GM18868 (cell line): ENCODE measurements at regions not wholly inside any gene's neighbourhood (a gene's known extent, or its start where the extent isn't known, plus 50 kb on each side); places are given as distances from the start of the nearest gene placed in this dataset.

Source experiments
- ATAC-seq: cut with Tn5 transposase; IDR thresholded peaks from one replicate; pipeline ENCODE4 v1.9.1; 2021; ENCODE audit warnings: mild to moderate bottlenecking, moderate library complexity; ENCODE audit not compliant: unreplicated experiment

DNA sequence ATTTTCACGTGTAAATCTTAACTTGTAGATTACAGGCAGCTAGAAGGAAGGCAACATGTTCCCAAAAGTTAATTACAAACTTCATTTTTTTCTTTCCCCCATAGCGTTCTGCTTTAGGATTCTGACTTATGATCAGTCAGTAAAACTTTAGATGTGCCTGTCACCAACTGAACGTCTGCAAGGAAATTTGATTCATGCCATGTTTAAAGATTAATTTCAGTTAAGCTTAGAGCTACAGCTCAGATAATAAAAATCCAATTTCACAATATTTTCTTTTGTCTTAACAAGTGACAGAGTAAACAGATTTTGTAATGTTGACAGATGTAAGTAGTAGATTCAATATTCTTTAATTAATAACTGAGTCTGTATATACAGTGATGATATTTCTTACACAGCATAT is 253.1 kb downstream of the NFKBIZ start:
- ATAC-seq: no peak

DNA sequence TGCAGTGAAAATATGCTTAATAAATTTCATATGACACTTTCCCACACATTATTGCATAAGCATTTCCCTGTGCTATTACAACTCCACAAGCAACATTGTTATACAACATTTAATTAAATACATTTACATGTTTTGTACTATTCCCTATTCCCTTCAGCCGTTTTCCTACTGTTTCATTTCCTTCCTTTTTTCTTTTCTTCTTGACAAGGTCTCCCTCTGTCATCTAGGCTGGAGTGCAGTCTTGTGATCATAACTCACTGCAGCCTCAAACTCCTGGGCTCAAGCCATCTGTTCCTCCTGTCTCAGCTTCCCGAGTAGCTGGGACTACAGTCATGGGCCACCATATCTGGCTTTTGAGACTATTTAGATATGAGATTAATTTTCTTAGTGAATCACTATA is 254.7 kb downstream of the NFKBIZ start:
- no peak for ATAC-seq

DNA sequence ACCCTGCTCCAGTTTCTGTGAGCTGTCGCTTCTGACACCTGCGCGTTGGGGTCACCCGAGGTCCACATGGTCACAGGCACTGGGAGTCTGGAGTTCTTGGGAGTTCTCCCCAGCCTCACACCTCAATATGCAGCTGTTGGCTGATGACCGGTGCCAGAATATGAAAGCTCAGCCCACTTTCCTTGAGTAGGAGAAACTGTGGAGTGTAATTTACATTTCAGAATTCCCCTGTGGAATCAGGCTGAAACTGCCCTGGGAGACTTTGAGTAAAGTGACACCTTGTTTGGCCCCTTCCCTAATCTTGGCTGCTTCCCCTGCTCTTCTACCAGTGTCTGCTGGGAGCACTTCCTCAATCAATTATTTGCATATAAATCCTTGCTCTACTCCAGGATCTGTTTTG is 255.9 kb downstream of the NFKBIZ start:
- no peak for ATAC-seq

DNA sequence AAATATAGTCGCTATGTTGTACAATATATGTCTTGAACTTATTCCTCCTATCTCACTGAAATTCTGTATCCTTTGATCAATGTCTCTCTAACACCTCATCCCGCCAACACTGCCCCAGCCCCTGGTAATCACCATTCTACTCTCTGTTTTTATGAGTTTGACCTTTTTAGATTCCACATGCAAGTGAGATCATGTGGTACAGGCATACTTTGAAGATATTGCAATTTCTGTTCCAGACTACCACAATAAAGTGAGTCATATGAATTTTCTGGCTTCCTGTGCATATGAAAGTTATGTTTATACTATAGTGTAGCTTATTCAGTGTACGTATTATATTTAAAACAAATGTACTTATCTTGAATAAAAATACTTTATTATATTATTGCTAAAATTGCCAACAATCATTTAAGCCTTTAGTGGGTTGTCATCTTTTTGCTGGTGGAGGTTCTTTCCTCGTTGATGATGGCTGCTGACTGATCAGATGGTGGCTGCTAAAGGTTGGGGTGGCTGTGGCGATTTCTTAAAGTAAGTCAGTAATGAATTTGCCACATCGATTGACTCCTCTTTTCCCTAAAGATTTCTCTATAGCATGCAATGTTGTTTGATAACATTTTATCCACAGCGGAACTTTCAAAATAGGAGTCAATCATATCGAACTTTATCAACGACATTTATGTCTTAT is 257.2 kb downstream of the NFKBIZ start:
- ATAC-seq: no peak

DNA sequence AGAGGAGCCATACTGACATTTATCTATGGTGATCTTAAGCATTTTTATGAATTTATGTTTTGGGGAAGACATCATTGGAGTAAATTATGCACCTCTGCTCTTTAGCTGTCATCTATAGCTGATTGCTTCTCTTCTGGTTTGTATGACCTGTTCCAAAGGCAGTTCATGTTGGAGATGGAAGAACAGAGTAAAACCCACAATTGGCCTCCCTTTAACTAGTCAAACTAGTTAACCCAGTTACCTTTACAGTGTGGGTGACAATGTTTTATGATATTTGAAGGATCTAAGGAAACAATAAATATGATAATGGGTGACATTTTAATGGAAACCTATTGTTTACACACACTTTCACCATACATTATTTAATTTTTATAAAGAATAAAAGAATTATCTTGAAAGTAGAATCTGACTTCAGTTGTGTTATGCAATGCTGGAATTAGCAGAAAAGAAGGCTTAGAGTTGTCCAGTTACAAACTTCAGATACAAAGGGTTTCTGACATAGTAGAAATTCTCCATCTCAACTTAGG is 263.5 kb downstream of the NFKBIZ start:
- no peak for ATAC-seq

DNA sequence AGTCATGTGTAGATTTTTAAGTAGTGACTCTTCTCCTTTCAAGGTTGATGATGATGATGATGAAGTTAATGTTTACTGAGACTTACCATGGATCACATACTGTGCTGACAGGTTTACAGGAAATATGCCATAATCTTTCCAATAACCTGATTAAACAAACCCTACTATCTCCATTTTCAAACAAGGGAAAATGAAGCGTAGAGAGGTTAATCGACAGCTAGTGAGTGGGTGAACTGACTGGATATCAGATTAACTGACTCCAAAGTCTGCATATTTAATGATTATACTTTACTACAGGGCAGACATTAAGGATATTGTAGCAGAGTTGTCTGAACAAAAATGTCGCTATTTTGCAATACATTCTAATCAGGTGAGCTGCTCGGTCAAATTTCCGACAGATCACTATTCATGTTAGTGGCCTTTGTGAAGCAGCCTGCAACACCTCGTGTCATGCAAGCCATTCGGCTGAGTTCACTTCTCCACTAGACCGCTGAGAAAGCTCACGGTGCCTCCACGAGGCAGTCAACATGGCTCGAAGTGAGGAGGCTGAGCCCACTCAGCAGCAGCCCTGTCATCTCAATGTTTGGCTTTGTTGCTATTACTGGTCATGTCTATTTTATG is 264.2 kb downstream of the NFKBIZ start:
- ATAC-seq: no peak

DNA sequence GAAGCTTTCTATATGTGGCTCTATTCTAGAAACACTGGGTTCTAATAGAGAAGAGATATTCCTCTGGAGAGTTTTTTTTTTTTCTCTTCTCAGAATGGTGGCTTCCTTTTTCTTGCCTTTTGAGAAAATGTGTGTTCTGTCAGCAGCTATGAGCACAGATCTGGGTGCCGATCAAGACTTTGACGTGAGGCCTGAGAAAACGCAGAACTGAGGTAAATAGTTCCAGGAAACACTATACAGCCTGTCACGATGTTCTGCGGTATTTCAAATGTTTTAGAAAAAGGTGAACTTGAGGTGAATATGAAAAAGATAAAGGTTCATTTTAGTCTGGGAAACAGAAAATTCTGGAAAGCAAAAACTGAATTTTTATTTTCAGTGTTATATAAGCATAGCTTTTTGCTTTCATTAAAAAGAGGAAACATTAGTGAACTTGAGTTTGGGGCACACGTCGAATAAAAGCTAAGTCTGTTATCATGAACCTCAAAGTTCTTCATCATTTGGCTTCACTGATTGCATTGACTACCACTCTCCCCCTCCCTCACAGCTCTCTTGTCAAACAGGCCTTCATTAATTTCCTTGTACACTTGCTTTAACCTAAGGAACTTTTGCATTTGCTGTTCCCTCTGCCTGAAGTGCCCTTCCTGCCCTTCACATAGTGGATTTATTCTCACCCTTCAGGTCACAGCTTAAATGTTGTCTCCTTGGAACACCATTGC is 265.1 kb downstream of the NFKBIZ start:
- no peak for ATAC-seq

DNA sequence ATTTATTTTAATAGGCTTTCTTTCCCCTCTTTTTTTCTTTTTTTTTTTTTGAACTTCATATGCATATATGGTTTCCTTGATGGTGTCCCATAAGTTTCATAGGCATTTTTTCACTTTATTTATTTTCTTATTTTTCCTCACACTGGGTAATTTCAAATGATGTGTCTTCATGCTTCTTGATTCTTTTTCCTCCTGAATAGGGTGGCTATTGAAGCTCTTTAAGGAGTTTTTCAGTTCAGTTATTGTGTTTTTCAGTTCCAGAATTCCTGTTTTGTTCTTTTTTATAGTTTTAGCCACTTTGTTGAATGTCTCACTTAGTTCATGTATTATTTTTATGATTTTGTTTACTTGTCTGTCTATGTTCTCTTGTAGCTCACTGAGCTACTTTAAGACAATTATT is 273.2 kb downstream of the NFKBIZ start:
- no peak for ATAC-seq

DNA sequence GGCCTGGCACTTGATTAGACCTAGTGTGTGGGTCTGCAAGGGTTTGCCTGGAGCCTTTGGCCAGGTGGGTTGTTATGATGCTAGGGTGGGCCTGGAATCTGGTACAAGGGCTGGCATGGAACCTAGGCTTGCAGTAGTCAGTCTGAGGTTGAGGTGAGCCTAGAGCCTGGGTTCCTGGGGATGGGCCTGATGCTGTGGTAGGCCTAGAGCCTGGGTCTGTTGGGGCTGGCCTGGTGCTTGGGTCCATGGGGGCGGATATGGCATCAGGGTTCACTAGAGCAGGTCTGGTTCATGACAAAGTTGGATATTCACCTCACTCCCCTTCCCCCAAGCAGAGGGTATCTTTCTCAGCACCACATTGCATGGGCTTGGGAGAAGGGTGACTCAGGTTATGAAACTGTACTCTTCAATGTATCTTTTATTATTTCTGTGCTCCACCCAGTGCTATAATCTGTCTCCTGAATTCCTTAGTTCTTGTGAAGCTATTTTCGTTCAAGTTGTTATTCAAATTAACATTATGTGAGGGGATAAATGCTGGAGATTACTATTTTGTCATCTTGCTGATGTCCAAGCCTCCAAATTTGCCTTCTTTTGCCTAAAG is 274.4 kb downstream of the NFKBIZ start:
- ATAC-seq: no peak

DNA sequence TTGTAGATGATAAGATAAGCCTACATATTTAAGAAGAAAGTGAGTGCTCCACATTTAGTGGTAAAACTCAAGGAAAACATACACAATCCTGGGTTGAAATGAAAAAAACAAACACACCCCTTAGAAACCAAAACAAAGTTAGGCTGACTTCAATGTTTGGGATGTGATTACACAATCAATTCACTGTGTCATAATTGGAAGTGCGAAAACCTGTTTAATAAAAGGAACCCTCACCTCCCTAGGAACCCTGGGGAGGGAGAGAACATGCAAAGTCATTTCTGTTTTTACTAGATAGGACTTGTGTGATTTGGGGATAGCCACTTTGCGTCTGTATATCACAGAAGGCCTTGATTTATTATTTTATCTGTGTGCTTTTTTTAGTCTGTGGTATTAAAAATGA is 275.0 kb downstream of the NFKBIZ start:
- ATAC-seq: no peak

DNA sequence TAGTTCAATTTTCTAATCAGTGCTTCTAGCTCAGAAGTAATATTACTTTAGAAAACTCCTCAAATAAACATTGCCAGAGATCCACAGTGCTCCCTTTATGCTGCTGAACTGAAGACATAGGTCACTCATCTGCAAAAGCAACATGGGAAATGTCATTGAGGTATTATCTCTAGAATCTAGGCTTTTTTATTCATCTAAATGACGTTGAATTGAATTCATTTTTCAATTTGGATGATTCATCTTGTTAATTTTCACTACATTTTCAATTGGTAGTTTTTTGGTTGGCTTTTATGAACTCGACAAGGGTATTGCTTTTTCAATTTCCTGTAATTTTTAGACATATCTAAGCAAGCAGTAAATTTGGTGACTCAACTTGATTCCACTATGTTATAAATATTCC is 275.4 kb downstream of the NFKBIZ start:
- ATAC-seq: no peak

DNA sequence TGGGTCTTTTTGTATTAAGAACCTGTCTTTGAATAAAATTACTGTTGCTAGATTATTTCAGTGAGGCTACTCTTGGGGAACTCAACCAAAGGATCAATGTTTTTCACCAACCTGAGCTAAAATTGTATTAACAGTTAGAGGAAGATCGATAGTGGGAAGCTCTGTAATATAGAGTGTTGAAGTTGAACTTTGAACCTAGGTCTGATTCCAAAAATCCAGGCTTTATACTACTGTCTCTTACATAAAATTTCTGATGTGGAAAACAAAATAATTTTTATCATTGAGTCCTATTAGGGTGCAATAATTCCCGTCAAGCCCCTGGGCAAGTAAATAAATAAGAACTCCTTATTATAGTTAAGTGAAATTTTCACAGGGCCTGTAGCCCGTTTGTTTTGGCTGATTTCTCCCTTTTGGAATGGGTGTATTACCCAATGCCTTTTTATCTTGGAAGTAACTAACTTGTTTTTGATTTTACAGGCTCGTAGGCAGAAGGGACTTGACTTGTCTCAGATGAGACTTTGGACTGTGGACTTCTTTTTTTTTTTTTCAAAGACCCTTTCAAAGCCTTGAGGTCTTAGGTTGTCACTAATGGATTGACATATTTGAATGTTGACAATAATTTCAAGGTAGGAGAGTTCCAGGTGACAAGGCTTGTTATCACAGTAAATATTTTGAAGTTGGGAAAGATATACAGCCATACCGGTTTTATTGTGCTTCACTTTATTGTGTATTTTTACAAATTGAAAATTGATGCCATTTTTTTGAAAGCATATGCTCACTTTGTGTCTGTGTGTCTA is 276.1 kb downstream of the NFKBIZ start:
- no peak for ATAC-seq

DNA sequence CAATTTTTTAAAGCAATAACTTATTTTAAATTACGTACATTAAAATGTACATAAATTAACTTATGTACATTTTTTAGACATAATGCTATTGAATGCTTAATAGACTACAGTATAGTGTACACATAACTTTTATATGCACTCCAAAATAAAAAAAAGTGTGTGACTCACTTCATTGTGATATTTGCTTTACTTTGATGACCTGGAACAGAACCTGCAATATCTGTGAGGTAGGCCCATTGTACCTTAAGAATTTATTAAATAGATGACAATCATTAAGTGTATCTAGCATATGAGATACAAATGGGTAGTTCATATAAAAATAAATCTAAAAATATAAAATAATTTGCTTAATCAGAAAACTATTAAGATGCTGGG is 276.7 kb downstream of the NFKBIZ start:
- ATAC-seq: no peak

DNA sequence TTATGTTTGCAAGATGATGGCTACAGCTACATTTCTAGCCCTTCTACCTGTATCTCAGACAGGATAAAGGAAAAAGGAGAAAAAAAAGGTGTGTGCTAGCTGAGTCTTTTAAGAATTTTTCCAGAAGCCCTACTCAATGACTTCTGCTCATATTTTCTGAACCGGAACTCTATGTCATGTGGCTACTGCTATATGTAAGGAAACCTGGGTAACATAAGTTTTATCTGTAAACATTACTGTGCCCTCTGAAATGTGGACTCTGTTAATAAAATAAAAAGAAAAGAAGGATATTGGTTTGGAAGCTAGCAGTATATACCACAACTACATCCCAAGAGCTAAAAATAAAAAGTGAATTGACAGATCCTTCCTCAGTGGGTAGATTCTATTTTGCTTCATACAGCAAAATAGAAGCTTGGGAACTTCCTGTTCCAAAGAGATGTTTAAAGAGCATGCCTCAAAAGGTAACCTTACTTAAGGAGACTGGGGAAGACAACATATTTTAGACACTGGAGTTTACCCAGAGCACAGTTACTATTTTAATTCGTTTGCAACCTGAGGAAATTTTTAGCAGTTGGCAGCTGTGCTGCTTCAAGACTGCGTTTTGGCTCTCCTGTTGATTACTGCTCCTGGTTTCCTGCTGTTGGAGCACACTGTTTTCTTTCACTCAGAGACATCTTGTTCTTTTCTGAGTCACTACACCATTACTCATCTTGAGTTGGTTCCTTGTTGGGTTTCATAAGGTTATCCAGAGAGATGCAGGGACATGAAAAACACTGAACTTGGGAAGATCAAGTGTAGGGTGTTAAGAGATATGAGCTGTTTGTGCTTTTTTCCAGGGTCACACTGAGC is 280.7 kb downstream of the NFKBIZ start:
- peak; percentile 60 for ATAC-seq

DNA sequence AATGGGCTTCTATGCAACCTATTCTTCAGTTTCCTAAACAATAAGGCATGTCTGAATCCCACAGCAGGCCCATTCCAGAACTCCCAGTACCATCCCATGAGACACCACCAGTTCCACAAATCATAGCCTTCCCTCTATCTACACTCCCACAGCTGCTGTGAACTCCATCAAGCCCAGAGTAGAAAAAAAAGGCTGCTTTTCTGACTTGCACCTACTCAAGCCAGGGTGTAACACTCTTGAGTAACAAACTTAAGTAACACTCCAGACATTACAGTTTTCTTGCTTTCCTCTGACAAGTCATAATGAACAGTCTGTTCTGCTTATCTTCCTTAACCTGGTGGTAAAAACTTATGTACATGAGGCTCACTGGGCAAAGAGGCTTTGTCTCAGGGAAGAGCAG is 283.1 kb downstream of the NFKBIZ start:
- ATAC-seq: no peak

DNA sequence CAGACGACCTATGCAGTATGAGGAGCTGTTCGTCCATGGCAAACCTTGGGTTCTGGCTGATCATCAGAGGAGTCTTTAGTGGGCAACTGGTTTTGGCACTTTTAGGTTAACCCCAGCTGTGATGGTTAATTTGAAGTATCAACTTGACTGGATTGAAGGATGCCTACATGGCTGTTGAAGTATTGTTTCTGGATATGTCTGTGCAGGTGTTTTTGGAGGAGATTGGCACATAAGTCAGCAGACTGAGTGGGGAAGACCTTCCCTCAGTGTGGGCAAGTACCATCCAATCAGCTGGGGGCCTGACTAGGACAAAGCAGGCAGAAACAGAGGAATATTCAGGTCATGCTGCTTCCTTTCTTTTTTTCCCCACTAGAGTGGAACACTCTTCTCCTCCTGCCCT is 284.1 kb downstream of the NFKBIZ start:
- no peak for ATAC-seq

DNA sequence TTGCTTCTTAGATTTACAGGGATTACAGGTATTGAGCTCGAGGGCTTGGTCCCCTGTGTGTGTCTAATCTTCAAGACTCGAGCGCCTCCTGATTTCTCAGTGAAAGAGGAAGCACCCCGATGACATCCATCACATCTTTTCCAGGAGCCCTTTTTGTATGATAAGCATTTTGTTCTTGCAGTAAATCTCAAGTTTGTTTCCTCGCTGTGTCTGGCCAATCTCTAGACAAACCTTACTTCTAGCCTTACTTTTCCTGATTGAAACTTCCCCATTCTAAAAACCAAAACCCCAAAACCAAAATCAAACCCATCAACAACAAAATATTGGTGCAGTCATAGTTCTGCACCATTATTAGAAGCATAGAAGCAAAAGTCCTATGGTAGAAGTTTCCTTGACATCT is 286.0 kb downstream of the NFKBIZ start:
- no peak for ATAC-seq

DNA sequence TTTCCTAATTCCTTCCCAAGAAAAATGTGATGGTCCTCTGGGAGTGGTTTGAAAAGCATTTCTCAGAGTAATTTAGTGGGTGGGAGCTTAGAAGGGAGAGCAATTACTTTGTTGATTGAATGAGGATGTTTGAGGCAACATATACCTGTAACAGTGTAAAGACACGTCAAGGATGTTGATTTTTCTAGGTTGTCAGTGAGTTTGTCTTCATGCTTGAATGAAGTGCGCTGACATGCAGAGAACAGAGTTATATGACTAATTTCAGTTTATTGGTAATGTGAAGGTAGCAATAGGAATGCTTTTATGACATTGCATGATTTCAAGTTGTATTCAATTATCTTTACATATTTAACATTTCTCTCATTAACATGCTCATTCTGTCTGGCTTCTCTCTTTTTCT is 286.9 kb downstream of the NFKBIZ start:
- ATAC-seq: peak; percentile 89

DNA sequence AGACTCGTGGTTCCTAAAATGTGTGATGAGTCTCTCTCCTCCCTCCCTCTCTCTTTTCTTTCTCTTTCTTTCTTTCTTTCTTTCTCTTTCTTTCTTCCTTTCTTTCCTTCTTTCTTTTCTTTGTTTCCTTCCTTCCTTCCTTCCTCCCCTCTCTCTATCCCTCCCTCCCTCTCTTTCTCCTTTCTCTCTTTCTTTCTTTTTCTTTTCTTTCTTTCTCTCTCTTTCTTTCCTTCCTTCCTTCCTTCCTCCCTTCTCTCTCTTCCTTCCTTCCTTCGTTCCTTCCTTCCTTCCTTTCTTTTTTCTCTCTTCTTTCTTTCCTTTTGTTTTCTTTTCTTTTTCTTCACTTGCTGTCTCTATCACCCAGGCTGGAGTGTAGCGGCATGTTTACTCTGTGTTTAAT is 290.8 kb downstream of the NFKBIZ start:
- no peak for ATAC-seq
